HepG2 (cell line): ENCODE measurements at regions not wholly inside any gene's neighbourhood (a gene's known extent, or its start where the extent isn't known, plus 50 kb on each side); places are given as distances from the start of the nearest gene placed in this dataset.

Experiments used
- ATAC-seq: fragments of 200-7000 bp; cut with Tn5 transposase; 3 replicates; pipeline ENCODE4 v1.9.1; 2020; ENCODE audit warnings: mild to moderate bottlenecking, moderate library complexity
- BruUV-seq: library from RNA; stranded (reverse); fragments of 400-500 nt; replicated peaks from 2 replicates; lab custom pipeline; 2021; lab: Mats Ljungman, UMichigan
- CTCF ChIA-PET: fragments of 300-600 bp; formaldehyde crosslinking; extraction: SDS; loops from one replicate; lab custom pipeline; 2021; ENCODE audit warnings: low total read pairs, inconsistent platforms, low intra/inter-chr PET ratio; lab: Yijun Ruan, JAX
- POLR2A ChIA-PET: fragments of 350-600 bp; sonication (Branson Sonifier 250); formaldehyde crosslinking; loops from one replicate; lab custom pipeline; 2020; ENCODE audit warnings: antibody characterized with exemption, inconsistent platforms; lab: Yijun Ruan, JAX
- DNase-seq: peaks from one replicate; pipeline ENCODE4 v3.0.0-alpha.2; 2015; ENCODE audit warnings: low spot score
- FAIRE-seq: peaks from 3 replicates; lab custom pipeline; 2011; peaks lifted over from hg19 to GRCh38; lab: Jason Lieb, UNC
- H2AFZ ChIP-seq: one replicate; pipeline ENCODE4 v1.6.1; 2011; ENCODE audit warnings: low read length, inconsistent platforms
- H3K27ac ChIP-seq: fragments of 300-600 bp; 3 replicates; pipeline ENCODE4 v1.8.0; 2011; ENCODE audit warnings: mixed run types, mild to moderate bottlenecking, mixed read lengths, low read length, inconsistent platforms; ENCODE audit not compliant: insufficient read depth; ENCODE audit errors: extremely low read length
- H3K27me3 ChIP-seq, 2 experiments: fragments of 200-600 bp in 1 of 2; 2 replicates in 1 of 2; 3 replicates in 1 of 2; pipeline versions ENCODE4 v1.6.0 to v1.8.0; 2011; ENCODE audit warnings: low read length in 2 of 2, mild to moderate bottlenecking in 2 of 2, moderate library complexity in 2 of 2, inconsistent platforms in 1 of 2; ENCODE audit not compliant: insufficient read depth in 2 of 2, control insufficient read depth in 1 of 2
- H3K36me3 ChIP-seq, 2 experiments: fragments of 200-600 bp in 1 of 2; replicated peaks in 1 of 2; 2 replicates in 1 of 2; 3 replicates in 1 of 2; pipeline versions ENCODE4 v1.5.1 to v1.8.0; 2011; ENCODE audit warnings: low read length in 2 of 2, inconsistent platforms in 1 of 2; ENCODE audit not compliant: insufficient read depth in 2 of 2, control insufficient read depth in 1 of 2
- H3K4me1 ChIP-seq: 2 replicates; pipeline ENCODE4 v1.5.1; 2012; ENCODE audit warnings: low read length, inconsistent platforms; ENCODE audit not compliant: insufficient read depth
- H3K4me2 ChIP-seq: 2 replicates; pipeline ENCODE4 v1.6.0; 2011; ENCODE audit warnings: low read depth, low read length, inconsistent platforms
- H3K4me3 ChIP-seq, 3 experiments: fragments of 200-600 bp in 1 of 3; sonication (generic), shearing (Covaris generic) in 1 of 3; replicated peaks in 1 of 3; 2 replicates each; pipeline ENCODE4 v1.5.1; 2011 to 2016; ENCODE audit warnings: low read length in 3 of 3, inconsistent platforms in 2 of 3, low read depth in 2 of 3, mild to moderate bottlenecking in 2 of 3, control low read depth in 1 of 3, mixed read lengths in 1 of 3; ENCODE audit not compliant: insufficient read depth in 1 of 3
- H3K79me2 ChIP-seq: one replicate; pipeline ENCODE4 v1.6.1; 2011; ENCODE audit warnings: low read length, inconsistent platforms; ENCODE audit not compliant: insufficient read depth
- H3K9ac ChIP-seq: 2 replicates; pipeline ENCODE4 v1.6.0; 2011; ENCODE audit warnings: mild to moderate bottlenecking, low read depth, low read length, inconsistent platforms; ENCODE audit not compliant: insufficient read depth
- H3K9me3 ChIP-seq: 2 replicates; pipeline ENCODE4 v1.5.1; 2012; ENCODE audit warnings: mild to moderate bottlenecking, low read length
- H4K20me1 ChIP-seq: 2 replicates; pipeline ENCODE4 v1.6.0; 2011; ENCODE audit warnings: inconsistent platforms, mild to moderate bottlenecking, low read length, moderate library complexity; ENCODE audit not compliant: insufficient read depth
- ARNTL ChIP-seq: sonication (generic); formaldehyde crosslinking; IDR thresholded peaks from 2 replicates; pipeline ENCODE4 v1.4.0; 2020; ENCODE audit warnings: mild to moderate bottlenecking, missing genetic modification reagents
- ATF1 ChIP-seq: IDR thresholded peaks from 2 replicates; pipeline ENCODE4 v1.6.1; 2016; ENCODE audit warnings: mild to moderate bottlenecking, control low read depth
- KLF15 ChIP-seq: sonication (generic); formaldehyde crosslinking; IDR thresholded peaks from 2 replicates; pipeline ENCODE4 v1.8.1; 2023; ENCODE audit warnings: borderline replicate concordance, mild to moderate bottlenecking, inconsistent platforms, missing genetic modification reagents, mixed read lengths
- NCOA1 ChIP-seq: sonication (generic); formaldehyde crosslinking; IDR thresholded peaks from 2 replicates; pipeline ENCODE4 v1.9.0; 2021; ENCODE audit warnings: missing genetic modification reagents
- NFRKB ChIP-seq: fragments of 450-650 bp; IDR thresholded peaks from 2 replicates; pipeline ENCODE4 v1.6.1; 2017
- NR2F6 ChIP-seq, 2 experiments: IDR thresholded peaks; 2 replicates each; pipeline ENCODE4 v1.6.1; 2016; ENCODE audit warnings: antibody characterized with exemption in 1 of 2, mild to moderate bottlenecking in 1 of 2
- PHB2 ChIP-seq: fragments of 450-650 bp; IDR thresholded peaks from 2 replicates; pipeline ENCODE4 v1.6.1; 2018; ENCODE audit not compliant: partially characterized antibody
- REXO4 ChIP-seq: sonication (generic); formaldehyde crosslinking; IDR thresholded peaks from 2 replicates; pipeline ENCODE4 v1.8.0; 2022; ENCODE audit warnings: missing genetic modification reagents, mild to moderate bottlenecking, borderline replicate concordance
- RXRA ChIP-seq: sonication (generic); formaldehyde crosslinking; IDR thresholded peaks from 2 replicates; pipeline ENCODE4 v1.5.1; 2020; ENCODE audit warnings: missing genetic modification reagents
- ZBTB14 ChIP-seq: sonication (generic); formaldehyde crosslinking; IDR thresholded peaks from 2 replicates; pipeline ENCODE4 v1.4.0; 2020; ENCODE audit warnings: missing genetic modification reagents
- ZBTB7A ChIP-seq: sonication (generic); formaldehyde crosslinking; IDR thresholded peaks from 2 replicates; pipeline ENCODE4 v1.8.0; 2022; ENCODE audit warnings: mild to moderate bottlenecking, missing genetic modification reagents
- ZNF101 ChIP-seq: sonication (generic); formaldehyde crosslinking; IDR thresholded peaks from 2 replicates; pipeline ENCODE4 v1.4.0; 2020; ENCODE audit warnings: mild to moderate bottlenecking, low read depth, missing genetic modification reagents, borderline replicate concordance
- ZNF468 ChIP-seq: sonication (generic); formaldehyde crosslinking; IDR thresholded peaks from 2 replicates; pipeline ENCODE4 v1.8.0; 2022; ENCODE audit warnings: mild to moderate bottlenecking, moderate library complexity, missing genetic modification reagents
- ZNF777 ChIP-seq: sonication (generic); formaldehyde crosslinking; IDR thresholded peaks from 2 replicates; pipeline ENCODE4 v1.4.0; 2020; ENCODE audit warnings: missing genetic modification reagents
- WGBS: methylation state at CpG from one replicate; pipeline ENCODE4 v1.1.6; 2017; ENCODE audit warnings: low lambda C conversion rate; 5-methylcytosine and 5-hydroxymethylcytosine counted together
- in situ Hi-C: cut with HindIII; loops from 2 replicates; pipeline ENCODE4 v1.10.0; 2017; ENCODE audit warnings: low pct_unique_long_range_greater_than_20kb; ENCODE audit not compliant: extremely low pct_ligation_motif_present
- intact Hi-C: fragments of 100-400 bp; cut with micrococcal nuclease; formaldehyde crosslinking; loops from one replicate; pipeline ENCODE4 v1.10.0; 2022; ENCODE audit not compliant: unreplicated experiment
- TF ChIP-seq, protein P1 (sequence below): sonication (generic); formaldehyde crosslinking; IDR thresholded peaks from 2 replicates; pipeline ENCODE4; 2020; ENCODE audit warnings: missing genetic modification reagents, mild to moderate bottlenecking, borderline replicate concordance

DNA sequence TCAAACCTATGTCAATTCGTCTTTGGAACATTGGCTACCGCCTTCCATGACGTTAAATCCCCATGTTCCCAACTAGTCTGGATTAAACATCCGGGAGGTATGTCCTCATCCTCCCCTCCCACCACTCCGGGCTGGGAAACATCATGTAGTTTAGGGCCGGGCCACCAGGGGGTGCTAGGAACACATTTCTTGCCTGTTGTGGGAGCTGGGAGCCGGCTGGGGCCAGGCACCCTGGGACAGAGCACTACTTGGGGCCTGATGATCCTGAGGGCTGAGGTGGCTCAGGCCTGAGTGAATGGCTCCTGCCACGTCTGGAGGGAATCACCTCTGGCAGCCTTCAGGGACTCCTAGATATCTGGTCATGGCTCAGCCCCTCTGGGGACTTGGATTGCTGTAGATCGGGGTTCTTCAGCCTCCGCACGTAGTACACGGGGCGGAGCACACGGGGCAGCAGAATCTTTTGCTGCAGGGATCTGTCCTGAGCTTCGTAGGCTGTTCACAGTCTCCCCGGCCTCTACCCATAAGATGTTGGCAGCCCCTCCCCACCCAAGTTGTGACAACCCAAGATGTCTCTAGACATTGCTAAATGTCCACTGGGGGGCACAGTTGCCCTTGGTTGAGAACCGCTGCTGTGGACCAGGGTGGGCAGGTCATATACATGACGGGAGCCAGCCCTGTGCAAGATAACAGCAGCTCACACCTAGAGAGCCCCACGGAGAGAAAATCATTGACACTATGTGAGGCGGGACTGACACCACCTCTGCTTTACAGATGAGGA is 141.2 kb upstream of the ZNF716 start:
- Histone ChIP-seq H3K36me3 (no peaks in the 10 kb centered on the region), H2AFZ (no peak overlapping the region), H4K20me1 (no peaks in the 10 kb centered on the region), H3K9ac (no peak overlapping the region), H3K9me3 (peaks cover 85% of the 10 kb centered on the region), H3K27me3 (no peaks in the 10 kb centered on the region), H3K79me2 (no peaks in the 10 kb centered on the region), H3K27ac (no peak overlapping the region), H3K4me2 (no peak overlapping the region), H3K4me1 (no peaks in the 10 kb centered on the region), H3K4me3 (no peak overlapping the region)
- ATAC-seq (no peak), DNase-seq (no peak), FAIRE-seq (no peak)
- intact Hi-C loops, result no loop called here
- ChIA-PET POLR2A (no interaction called here), CTCF (no interaction called here)
- WGBS, result 67% methylated on average over 1 of the region's 20 CpGs
- in situ Hi-C loops, result no loop called here
- no peak for TF ChIP-seq KLF15 (CRISPR knock-in tag)
- no peak for TF ChIP-seq ZNF101 (CRISPR knock-in tag)
- no peak for TF ChIP-seq ATF1 (CRISPR knock-in tag)
- TF ChIP-seq ZBTB7A (CRISPR knock-in tag), result no peak
- no peak for TF ChIP-seq PHB2
- no peak for TF ChIP-seq ARNTL
- TF ChIP-seq ZNF777 (CRISPR knock-in tag), result no peak
- TF ChIP-seq RXRA (CRISPR knock-in tag), result no peak
- no peak for TF ChIP-seq ZNF468
- no peak for TF ChIP-seq REXO4 (CRISPR knock-in tag)
- TF ChIP-seq NCOA1 (CRISPR knock-in tag), result no peak
- TF ChIP-seq ZBTB14, result no peak
- no peak for TF ChIP-seq NFRKB
- TF ChIP-seq, protein P1, sequence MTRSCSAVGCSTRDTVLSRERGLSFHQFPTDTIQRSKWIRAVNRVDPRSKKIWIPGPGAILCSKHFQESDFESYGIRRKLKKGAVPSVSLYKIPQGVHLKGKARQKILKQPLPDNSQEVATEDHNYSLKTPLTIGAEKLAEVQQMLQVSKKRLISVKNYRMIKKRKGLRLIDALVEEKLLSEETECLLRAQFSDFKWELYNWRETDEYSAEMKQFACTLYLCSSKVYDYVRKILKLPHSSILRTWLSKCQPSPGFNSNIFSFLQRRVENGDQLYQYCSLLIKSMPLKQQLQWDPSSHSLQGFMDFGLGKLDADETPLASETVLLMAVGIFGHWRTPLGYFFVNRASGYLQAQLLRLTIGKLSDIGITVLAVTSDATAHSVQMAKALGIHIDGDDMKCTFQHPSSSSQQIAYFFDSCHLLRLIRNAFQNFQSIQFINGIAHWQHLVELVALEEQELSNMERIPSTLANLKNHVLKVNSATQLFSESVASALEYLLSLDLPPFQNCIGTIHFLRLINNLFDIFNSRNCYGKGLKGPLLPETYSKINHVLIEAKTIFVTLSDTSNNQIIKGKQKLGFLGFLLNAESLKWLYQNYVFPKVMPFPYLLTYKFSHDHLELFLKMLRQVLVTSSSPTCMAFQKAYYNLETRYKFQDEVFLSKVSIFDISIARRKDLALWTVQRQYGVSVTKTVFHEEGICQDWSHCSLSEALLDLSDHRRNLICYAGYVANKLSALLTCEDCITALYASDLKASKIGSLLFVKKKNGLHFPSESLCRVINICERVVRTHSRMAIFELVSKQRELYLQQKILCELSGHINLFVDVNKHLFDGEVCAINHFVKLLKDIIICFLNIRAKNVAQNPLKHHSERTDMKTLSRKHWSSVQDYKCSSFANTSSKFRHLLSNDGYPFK (CRISPR knock-in tag), result no peak
- TF ChIP-seq NR2F6 (IDR thresholded peaks at IDR 0.05), result no peak
- TF ChIP-seq NR2F6 (CRISPR knock-in tag; IDR thresholded peaks at IDR 0.05), result no peak
- no TSS peak for BruUV-seq
